Tibial nerve (tissue), 4 donors: ENCODE measurements at regions not wholly inside any gene's neighbourhood (a gene's known extent, or its start where the extent isn't known, plus 50 kb on each side); places are given as distances from the start of the nearest gene placed in this dataset.

Source experiments
- CTCF ChIP-seq, 5 experiments: fragments of 200-600 bp in 3 of 5; fragments of 450-650 bp in 2 of 5; sonication (generic) in 3 of 5; IDR thresholded peaks; one replicate each; pipeline ENCODE4 v1.5.1; 2016 to 2019; ENCODE audit warnings: antibody characterized with exemption in 5 of 5, mild to moderate bottlenecking in 3 of 5, moderate library complexity in 2 of 5
- EP300 ChIP-seq, 2 donors: sonication (generic); formaldehyde crosslinking; IDR thresholded peaks; one replicate each; pipeline ENCODE4 v1.6.1; 2017; ENCODE audit warnings: antibody characterized with exemption in 2 of 2, mild to moderate bottlenecking in 1 of 2
- POLR2A ChIP-seq, 2 donors: fragments of 450-650 bp; IDR thresholded peaks; one replicate each; pipeline ENCODE4 v1.6.1; 2017; ENCODE audit warnings: antibody characterized with exemption in 2 of 2, mild to moderate bottlenecking in 2 of 2, moderate library complexity in 2 of 2

- TF ChIP-seq POLR2A (IDR thresholded peaks at IDR 0.05) = no peak
- no peak for TF ChIP-seq CTCF (IDR thresholded peaks at IDR 0.05)
- TF ChIP-seq EP300 (IDR thresholded peaks at IDR 0.05) = no peak
Measured at GRCh38 chr3:102682741-102683140, 247.9 kb downstream of the ZPLD1 start.
